ENCODE measurements at regions not wholly inside any gene's neighbourhood (a gene's known extent, or its start where the extent isn't known, plus 50 kb on each side); places are given as distances from the start of the nearest gene placed in this dataset.
A peak's percentile ranks its signal among the peaks of the same experiment; 100 is the strongest.

DNA sequence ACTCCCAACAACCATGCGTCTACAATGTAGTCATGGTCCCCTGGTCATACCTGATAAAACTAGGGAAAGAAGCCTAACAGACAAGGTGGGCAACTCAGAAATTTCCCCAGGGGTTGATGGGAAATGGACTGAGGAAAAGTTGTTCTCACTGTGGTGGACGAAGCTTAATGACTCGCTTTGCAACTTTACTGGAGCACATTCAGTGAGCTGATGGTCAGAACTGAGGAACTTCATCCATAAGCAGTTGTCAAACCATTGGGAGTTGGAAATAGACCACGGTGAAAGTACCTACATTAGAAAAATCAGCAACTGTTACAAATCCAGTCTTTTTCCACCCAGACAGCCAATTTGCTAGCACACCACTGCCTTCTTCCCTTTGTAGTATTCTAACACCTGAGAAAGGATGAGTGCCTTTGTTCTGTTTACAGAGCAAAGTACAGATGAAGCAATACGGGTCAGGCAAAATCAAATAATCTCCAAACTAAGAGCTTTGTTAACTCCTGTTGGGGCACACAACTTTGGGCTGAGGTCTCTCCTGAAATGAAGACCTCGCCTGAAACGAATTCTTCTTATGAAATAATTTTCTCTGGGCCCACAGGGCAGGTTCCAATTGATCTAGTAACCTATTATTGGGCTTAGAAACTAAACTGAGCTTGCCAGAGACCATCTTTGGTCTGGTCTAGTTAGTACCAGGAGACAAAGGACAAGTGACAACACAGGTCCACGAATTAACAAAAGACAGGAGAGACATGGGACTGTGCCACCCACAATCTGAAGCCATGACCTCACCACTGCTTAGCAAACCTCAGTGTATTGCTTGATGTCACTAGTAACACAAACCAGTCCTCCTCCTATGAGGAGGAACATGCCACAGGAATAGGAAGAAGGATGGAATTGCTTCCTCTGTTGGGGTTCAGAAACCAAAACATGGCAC is 58.9 kb upstream of the NFKB1 start:
- no peak for DNase-seq

DNA sequence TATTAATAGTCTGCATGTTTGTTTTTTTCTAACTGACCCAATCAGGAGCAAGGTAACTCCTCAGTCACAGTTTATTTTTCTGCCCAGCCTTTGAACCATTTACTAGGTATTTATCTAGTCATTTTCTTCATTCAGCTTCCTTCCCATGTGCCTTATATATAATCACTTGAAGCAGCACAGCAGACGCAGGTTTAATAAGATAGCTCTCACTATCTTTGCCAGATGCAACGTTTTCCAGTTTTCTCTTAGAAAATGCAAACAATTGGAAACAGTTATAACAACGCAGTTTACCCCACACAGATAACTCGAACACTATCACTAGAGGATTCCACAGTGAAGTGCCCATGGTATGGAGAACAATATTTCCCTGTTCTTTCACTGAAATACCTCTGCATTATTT is 56.4 kb upstream of the NFKB1 start:
- no peak for DNase-seq

DNA sequence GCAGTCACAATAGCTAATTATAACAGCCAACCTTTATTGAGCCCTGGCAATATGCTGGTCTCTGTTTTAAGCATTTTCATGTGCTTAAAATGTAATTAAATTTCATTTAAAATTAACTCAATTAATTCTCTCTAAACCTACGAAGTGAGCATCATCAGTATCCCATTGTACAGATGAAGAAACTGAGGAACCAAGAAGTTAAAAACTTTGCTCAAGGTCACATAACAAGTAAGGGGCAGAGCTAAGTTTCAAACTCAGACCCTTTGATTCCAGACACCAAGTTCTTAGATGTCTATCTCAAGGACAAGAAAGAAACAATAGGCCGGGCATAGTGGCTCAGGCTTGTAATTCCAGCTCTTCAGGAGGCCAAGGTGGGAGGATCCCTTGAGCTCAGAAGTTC is 55.9 kb upstream of the NFKB1 start:
- DNase-seq, result no peak

DNA sequence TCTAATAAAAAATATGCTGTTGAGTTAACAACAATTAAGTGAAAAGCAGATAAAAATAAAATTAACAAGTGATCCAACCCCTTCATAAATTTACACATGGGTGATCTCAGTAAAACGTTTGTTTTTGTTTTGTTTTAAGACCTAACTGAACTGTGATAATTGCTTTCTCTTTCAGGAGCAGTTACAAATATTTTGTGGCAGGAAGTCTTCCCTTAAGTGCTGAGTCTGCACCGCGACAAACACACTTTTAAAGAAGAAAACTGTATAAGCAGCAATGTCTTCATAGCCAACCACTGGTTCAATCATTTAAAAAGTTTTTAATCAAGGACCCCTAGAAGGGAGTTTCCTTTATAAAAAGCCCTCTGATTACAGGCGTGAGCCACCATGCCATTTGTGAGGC is 53.7 kb upstream of the NFKB1 start:
- DNase-seq, result no peak

DNA sequence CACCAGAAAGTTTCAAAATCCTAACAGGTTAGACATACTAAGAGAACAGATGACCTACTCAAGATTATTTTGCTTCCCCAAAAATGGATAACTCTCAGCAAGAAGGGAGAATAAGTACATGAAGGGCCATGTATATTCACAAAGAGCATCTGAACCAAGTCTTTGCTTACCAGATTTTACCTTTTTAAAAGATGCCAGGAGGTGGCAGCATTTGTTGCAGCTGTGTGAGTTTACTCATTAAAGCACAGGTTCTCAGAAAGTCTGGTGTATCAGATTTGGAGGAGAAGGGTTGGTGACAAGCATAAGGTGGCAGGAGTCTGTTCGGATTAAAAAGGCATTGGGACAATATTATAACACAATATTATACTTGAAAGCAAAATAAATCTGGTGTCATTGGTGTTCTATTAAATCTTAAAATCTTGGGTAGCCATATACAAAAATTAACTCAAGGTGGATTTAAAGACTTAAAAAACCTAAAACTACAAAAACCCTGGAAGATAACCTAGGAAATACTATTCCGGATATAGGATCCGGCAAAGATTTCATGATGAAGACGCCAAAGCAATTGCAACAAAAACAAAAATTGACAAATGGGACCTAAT is 51.3 kb upstream of the NFKB1 start:
- peak; percentile 48 for DNase-seq

DNA sequence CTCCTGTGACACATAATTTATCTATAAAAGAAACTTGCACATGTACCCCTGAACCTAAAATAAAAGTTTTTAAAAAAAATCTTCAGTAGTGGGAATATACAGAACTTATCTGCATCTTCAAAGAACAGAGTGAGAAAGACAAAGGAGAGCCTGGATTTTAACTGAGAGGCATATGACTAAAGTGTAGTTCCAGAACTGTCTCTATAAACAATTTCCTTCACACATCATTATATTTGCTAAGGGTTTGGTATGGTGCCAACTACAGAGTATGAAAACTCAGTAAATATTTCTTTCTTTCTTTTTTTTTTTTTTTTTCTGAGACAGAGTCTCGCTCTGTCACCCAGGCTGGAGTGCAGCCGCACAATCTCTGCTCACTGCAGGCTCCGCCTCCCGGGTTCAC is 49.9 kb upstream of the NFKB1 start:
- no peak for DNase-seq

Measured in NCI-H748 treated with DMSO at 0.1 percent for 48 hours (cell line).